HUES48 (cell line): ENCODE measurements at regions not wholly inside any gene's neighbourhood (a gene's known extent, or its start where the extent isn't known, plus 50 kb on each side); places are given as distances from the start of the nearest gene placed in this dataset.
"Not testable (repeated sequence)": the region's sequence is repeated elsewhere in the genome, so short reads cannot be mapped to it uniquely, and the experiment has no call there.

Experiments
- H3K27ac ChIP-seq: one replicate; pipeline ENCODE4 v1.7.0; 2013; ENCODE audit warnings: low read depth, low read length, inconsistent platforms
- H3K27me3 ChIP-seq: 2 replicates; pipeline ENCODE4 v1.6.1; 2013; ENCODE audit warnings: mild to moderate bottlenecking, low read length; ENCODE audit not compliant: control insufficient read depth, insufficient read depth
- H3K36me3 ChIP-seq: 2 replicates; pipeline ENCODE4 v1.6.1; 2013; ENCODE audit warnings: low read length; ENCODE audit not compliant: control insufficient read depth, insufficient read depth
- H3K4me1 ChIP-seq: 2 replicates; pipeline ENCODE4 v1.6.1; 2013; ENCODE audit warnings: mild to moderate bottlenecking, low read length; ENCODE audit not compliant: control insufficient read depth, insufficient read depth
- H3K4me3 ChIP-seq: 2 replicates; pipeline ENCODE4 v1.5.1; 2013; ENCODE audit warnings: mild to moderate bottlenecking, low read depth, low read length
- H3K9ac ChIP-seq: 2 replicates; pipeline ENCODE4 v1.6.1; 2013; ENCODE audit warnings: mild to moderate bottlenecking, low read depth, low read length, moderate library complexity
- H3K9me3 ChIP-seq: 2 replicates; pipeline ENCODE4 v1.6.1; 2013; ENCODE audit warnings: low read length; ENCODE audit not compliant: control insufficient read depth, insufficient read depth

- Histone ChIP-seq H3K36me3 (no peaks in the 10 kb centered on the region), H3K4me3 (no peak overlapping the region), H3K9me3 (no peaks in the 10 kb centered on the region), H3K27ac (no peak overlapping the region), H3K27me3 (no peaks in the 10 kb centered on the region), H3K9ac (no peak overlapping the region), H3K4me1 (peaks cover 16% of the 10 kb centered on the region)
Observed at GRCh38 chr17:14738652-14738988, 437.7 kb downstream of the HS3ST3B1 start.

GRCh38 chr17:14737984-14738651, 437.2 kb downstream of the HS3ST3B1 start:
- Histone ChIP-seq H3K36me3 (no peaks in the 10 kb centered on the region), H3K27me3 (no peaks in the 10 kb centered on the region), H3K4me1 (peaks cover 16% of the 10 kb centered on the region), H3K27ac (no peak overlapping the region), H3K9ac (no peak overlapping the region), H3K4me3 (no peak overlapping the region), H3K9me3 (no peaks in the 10 kb centered on the region)

- Histone ChIP-seq H3K36me3 (no peaks in the 10 kb centered on the region), H3K27me3 (no peaks in the 10 kb centered on the region), H3K4me1 (peaks cover 16% of the 10 kb centered on the region), H3K9ac (no peak overlapping the region), H3K27ac (no peak overlapping the region), H3K9me3 (no peaks in the 10 kb centered on the region), H3K4me3 (no peak overlapping the region)
Observed at GRCh38 chr17:14736631-14737030, 435.8 kb downstream of the HS3ST3B1 start.

GRCh38 chr17:14733376-14733775, 432.5 kb downstream of the HS3ST3B1 start:
- no peak overlapping the region for H3K27ac ChIP-seq
- no peaks in the 10 kb centered on the region for H3K27me3 ChIP-seq
- H3K9ac ChIP-seq, result no peak overlapping the region
- peaks cover 6% of the 10 kb centered on the region for H3K4me1 ChIP-seq
- no peak overlapping the region for H3K4me3 ChIP-seq
- no peaks in the 10 kb centered on the region for H3K36me3 ChIP-seq
- no peaks in the 10 kb centered on the region for H3K9me3 ChIP-seq

GRCh38 chr17:14732211-14732610, 431.3 kb downstream of the HS3ST3B1 start:
- Histone ChIP-seq H3K36me3 (no peaks in the 10 kb centered on the region), H3K27ac (no peak overlapping the region), H3K9ac (no peak overlapping the region), H3K4me3 (no peak overlapping the region), H3K27me3 (no peaks in the 10 kb centered on the region), H3K4me1 (peaks cover 7% of the 10 kb centered on the region), H3K9me3 (no peaks in the 10 kb centered on the region)

- Histone ChIP-seq H3K4me3 (no peak overlapping the region), H3K9ac (no peak overlapping the region), H3K27me3 (no peaks in the 10 kb centered on the region), H3K4me1 (peaks cover 7% of the 10 kb centered on the region), H3K9me3 (no peaks in the 10 kb centered on the region), H3K27ac (no peak overlapping the region), H3K36me3 (no peaks in the 10 kb centered on the region)
Observed at GRCh38 chr17:14731591-14731990, 430.7 kb downstream of the HS3ST3B1 start.

- H3K9ac ChIP-seq, result no peak overlapping the region
- no peak overlapping the region for H3K4me3 ChIP-seq
- H3K27ac ChIP-seq, result no peak overlapping the region
- H3K36me3 ChIP-seq, result no peaks in the 10 kb centered on the region
- H3K4me1 ChIP-seq, result peaks cover 7% of the 10 kb centered on the region
- no peaks in the 10 kb centered on the region for H3K9me3 ChIP-seq
- H3K27me3 ChIP-seq, result no peaks in the 10 kb centered on the region
Observed at GRCh38 chr17:14730821-14731220, 429.9 kb downstream of the HS3ST3B1 start.

GRCh38 chr17:14725729-14726128, 424.8 kb downstream of the HS3ST3B1 start:
- H3K27me3 ChIP-seq, result no peaks in the 10 kb centered on the region
- no peak overlapping the region for H3K4me3 ChIP-seq
- H3K36me3 ChIP-seq, result no peaks in the 10 kb centered on the region
- peaks cover 7% of the 10 kb centered on the region for H3K4me1 ChIP-seq
- no peak overlapping the region for H3K9ac ChIP-seq
- H3K27ac ChIP-seq, result no peak overlapping the region
- H3K9me3 ChIP-seq, result no peaks in the 10 kb centered on the region

- Histone ChIP-seq H3K27me3 (no peaks in the 10 kb centered on the region), H3K27ac (no peak overlapping the region), H3K36me3 (no peaks in the 10 kb centered on the region), H3K9me3 (no peaks in the 10 kb centered on the region), H3K4me1 (peaks cover 7% of the 10 kb centered on the region), H3K4me3 (no peak overlapping the region), H3K9ac (no peak overlapping the region)
Observed at GRCh38 chr17:14724770-14725169, 423.9 kb downstream of the HS3ST3B1 start.

- not testable (repeated sequence) for H3K27ac ChIP-seq, H3K4me1 ChIP-seq, H3K9me3 ChIP-seq, H3K36me3 ChIP-seq, H3K9ac ChIP-seq, H3K4me3 ChIP-seq, H3K27me3 ChIP-seq
Observed at GRCh38 chr17:14723349-14723748, 422.5 kb downstream of the HS3ST3B1 start.

GRCh38 chr17:14719942-14720341, 419.1 kb downstream of the HS3ST3B1 start:
- Histone ChIP-seq H3K4me1 (no peaks in the 10 kb centered on the region), H3K36me3 (no peaks in the 10 kb centered on the region), H3K9me3 (no peaks in the 10 kb centered on the region), H3K4me3 (no peak overlapping the region), H3K27me3 (no peaks in the 10 kb centered on the region), H3K9ac (no peak overlapping the region), H3K27ac (no peak overlapping the region)

GRCh38 chr17:14717859-14718258, 417.0 kb downstream of the HS3ST3B1 start:
- Histone ChIP-seq H3K9ac (no peak overlapping the region), H3K9me3 (no peaks in the 10 kb centered on the region), H3K4me3 (no peak overlapping the region), H3K36me3 (no peaks in the 10 kb centered on the region), H3K4me1 (no peaks in the 10 kb centered on the region), H3K27ac (no peak overlapping the region), H3K27me3 (no peaks in the 10 kb centered on the region)
